Peyer's patch (tissue), 4 donors: ENCODE measurements at regions not wholly inside any gene's neighbourhood (a gene's known extent, or its start where the extent isn't known, plus 50 kb on each side); places are given as distances from the start of the nearest gene placed in this dataset.

Source experiments
- DNase-seq, 3 donors: peaks; one replicate each; pipeline ENCODE4 v3.0.0-alpha.2; 2017 to 2019
- H3K27ac ChIP-seq, 4 donors: fragments of 200-600 bp; sonication (generic); one replicate each; pipeline ENCODE4 v1.5.1; 2016 to 2019
- H3K27me3 ChIP-seq, 2 donors: fragments of 200-600 bp; sonication (generic); one replicate each; pipeline ENCODE4 v1.5.1; 2019
- H3K36me3 ChIP-seq, 3 donors: fragments of 200-600 bp; sonication (generic); one replicate each; pipeline ENCODE4 v1.5.1; 2016 to 2019
- H3K4me1 ChIP-seq, 4 donors: fragments of 200-600 bp; sonication (generic); one replicate each; pipeline ENCODE4 v1.5.1; 2016 to 2019
- H3K4me3 ChIP-seq, 4 donors: fragments of 200-600 bp; sonication (generic); 1 replicate in 3 of 4; 2 replicates in 1 of 4; pipeline ENCODE4 v1.5.1; 2016 to 2019; ENCODE audit warnings: mild to moderate bottlenecking in 1 of 4
- H3K9me3 ChIP-seq, 4 donors: fragments of 200-600 bp; sonication (generic); one replicate each; pipeline ENCODE4 v1.5.1; 2016 to 2019; ENCODE audit warnings: mild to moderate bottlenecking in 1 of 4
- CTCF ChIP-seq, 6 experiments: fragments of 450-650 bp in 4 of 6; fragments of 200-600 bp in 2 of 6; sonication (generic) in 1 of 6; IDR thresholded peaks; one replicate each; pipeline ENCODE4 v1.5.1; 2017 to 2019; ENCODE audit warnings: antibody characterized with exemption in 6 of 6, mild to moderate bottlenecking in 3 of 6, moderate library complexity in 1 of 6
- POLR2A ChIP-seq, 2 donors: fragments of 450-650 bp; IDR thresholded peaks; one replicate each; pipeline ENCODE4 v1.5.1; 2017; ENCODE audit warnings: antibody characterized with exemption in 2 of 2, mild to moderate bottlenecking in 2 of 2, moderate library complexity in 2 of 2

- Histone ChIP-seq H3K36me3 (no peaks in the 10 kb centered on the region), H3K4me3 (no peak overlapping the region), H3K9me3 (peaks cover 0 to 3% (median 0%) of the 10 kb centered on the region in 4 donors), H3K4me1 (peaks cover 0 to 29% (median 0%) of the 10 kb centered on the region in 4 donors), H3K27me3 (no peaks in the 10 kb centered on the region), H3K27ac (no peak overlapping the region)
- no peak for DNase-seq
- no peak for TF ChIP-seq CTCF (IDR thresholded peaks at IDR 0.05)
- TF ChIP-seq POLR2A (IDR thresholded peaks at IDR 0.05), result no peak
Measured at GRCh38 chr9:129469188-129469987, 151.5 kb downstream of the C9orf50 start.

DNA sequence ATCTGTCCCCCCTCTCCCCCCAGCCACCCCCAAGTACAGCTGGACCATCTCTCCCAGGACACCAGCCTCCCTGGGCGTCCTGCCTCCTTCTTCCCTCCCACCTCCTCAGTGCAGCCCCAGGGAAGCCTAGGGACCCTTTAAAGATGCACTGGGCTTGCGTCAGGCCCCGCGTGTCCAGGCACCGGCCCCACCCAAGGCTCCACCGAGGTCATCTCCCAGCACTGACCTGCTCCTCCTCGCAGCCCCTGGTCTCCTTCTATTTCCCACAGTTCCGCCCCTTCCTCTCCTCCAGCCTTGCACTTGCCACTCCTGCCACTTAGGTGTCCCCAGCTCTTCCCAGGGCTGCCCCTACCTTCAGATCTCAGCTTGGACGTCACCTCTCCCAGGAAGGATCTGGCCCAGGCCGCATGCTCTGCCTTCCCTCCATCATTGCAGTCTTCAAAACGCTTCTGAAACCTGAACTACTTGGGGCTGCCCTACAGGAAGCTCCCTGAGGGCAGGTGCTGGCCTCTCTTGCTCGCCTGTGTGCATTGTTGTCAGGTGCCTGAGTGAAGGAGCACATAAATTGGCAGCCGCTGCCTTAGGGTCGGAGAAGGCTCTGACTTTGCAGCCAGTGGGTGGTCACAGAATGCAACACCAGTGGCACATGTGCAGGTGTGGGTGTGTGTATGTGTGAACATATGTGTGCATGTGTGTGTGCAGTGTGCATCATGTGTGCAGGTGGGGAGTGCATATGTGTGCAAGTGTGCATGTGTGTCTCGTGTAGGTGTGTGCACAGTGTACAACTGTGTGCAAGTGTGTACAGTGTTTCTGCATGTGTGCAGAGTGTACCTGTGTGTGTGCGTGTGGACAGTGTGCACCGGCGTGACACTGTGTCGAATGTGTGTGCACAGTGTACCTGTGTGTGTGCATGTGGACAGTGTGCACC, 152.9 kb downstream of the C9orf50 start:
- no peak for DNase-seq
- H3K36me3 ChIP-seq, result no peaks in the 10 kb centered on the region
- H3K9me3 ChIP-seq, result peaks cover 0 to 3% (median 0%) of the 10 kb centered on the region in 4 donors
- peaks cover 0 to 18% (median 0%) of the 10 kb centered on the region in 4 donors for H3K4me1 ChIP-seq
- TF ChIP-seq CTCF (IDR thresholded peaks at IDR 0.05) (no peak), POLR2A (IDR thresholded peaks at IDR 0.05) (no peak)
- H3K27ac ChIP-seq, result no peak overlapping the region
- H3K27me3 ChIP-seq, result no peaks in the 10 kb centered on the region
- no peak overlapping the region for H3K4me3 ChIP-seq

GRCh38 chr9:129467004-129467588, 153.8 kb downstream of the C9orf50 start:
- H3K27ac ChIP-seq, result no peak overlapping the region
- no peaks in the 10 kb centered on the region for H3K36me3 ChIP-seq
- TF ChIP-seq POLR2A (IDR thresholded peaks at IDR 0.05), result no peak
- TF ChIP-seq CTCF (IDR thresholded peaks at IDR 0.05), result no peak

DNA sequence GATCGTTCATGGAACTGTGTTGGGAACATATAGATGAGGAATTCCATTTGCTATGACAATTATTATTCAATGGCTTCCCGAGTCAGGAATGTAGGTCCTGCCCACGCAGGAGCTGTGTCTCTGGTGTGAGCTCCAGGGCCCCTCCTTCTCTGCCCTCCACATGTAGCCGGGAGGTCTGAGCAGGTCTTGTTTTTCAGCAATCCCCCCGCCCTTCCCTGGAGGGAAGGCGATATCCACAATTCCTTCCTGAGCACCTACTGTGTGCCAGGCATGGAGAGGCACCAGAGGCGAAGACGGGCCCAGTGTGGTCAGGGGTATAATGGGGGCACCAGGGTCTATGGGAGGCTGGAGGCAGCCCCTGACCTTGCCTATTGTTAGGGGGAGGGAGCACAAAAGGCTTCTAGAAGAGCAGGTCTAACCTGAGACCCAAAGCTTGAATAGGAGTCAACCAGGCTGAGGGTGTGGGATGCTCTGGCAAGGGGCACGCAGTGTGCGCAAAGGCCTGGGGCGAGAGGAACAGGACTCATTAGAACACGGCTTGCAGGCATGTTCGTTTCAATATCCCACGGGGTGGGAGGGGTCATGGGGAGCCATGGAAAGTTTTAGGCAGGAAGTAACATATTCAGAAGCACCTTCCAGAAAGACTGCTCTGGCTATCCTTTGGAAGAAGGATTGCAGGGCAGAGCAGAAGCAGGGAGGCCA, 154.9 kb downstream of the C9orf50 start:
- Histone ChIP-seq H3K36me3 (no peaks in the 10 kb centered on the region), H3K4me1 (peaks cover under 1 to 27% (median 5%) of the 10 kb centered on the region in 4 donors), H3K4me3 (no peak overlapping the region), H3K27me3 (no peaks in the 10 kb centered on the region), H3K9me3 (no peaks in the 10 kb centered on the region), H3K27ac (peak overlapping the region in 1 of 4 donors; percentile 1)
- no peak for DNase-seq
- TF ChIP-seq CTCF (IDR thresholded peaks at IDR 0.05) (no peak), POLR2A (IDR thresholded peaks at IDR 0.05) (no peak)

More at GRCh38 chr9:129467004-129467588, 153.8 kb downstream of the C9orf50 start:
- Histone ChIP-seq H3K4me1 (peaks cover 0 to 18% (median 0%) of the 10 kb centered on the region in 4 donors), H3K9me3 (peaks cover 0 to 2% (median 0%) of the 10 kb centered on the region in 4 donors), H3K27me3 (no peaks in the 10 kb centered on the region), H3K4me3 (no peak overlapping the region)
- DNase-seq, result no peak
